Keratinocyte (primary cell): ENCODE measurements at regions not wholly inside any gene's neighbourhood (a gene's known extent, or its start where the extent isn't known, plus 50 kb on each side); places are given as distances from the start of the nearest gene placed in this dataset.

ENCODE experiments used
- EZH2 ChIP-seq: IDR thresholded peaks from one replicate; pipeline ENCODE4 v1.6.1; 2012; ENCODE audit warnings: inconsistent platforms, mild to moderate bottlenecking, low read length, moderate library complexity
- TF ChIP-seq, protein P1 (sequence below), 3 experiments: IDR thresholded peaks in 1 of 3; conservative IDR thresholded peaks in 1 of 3; optimal IDR thresholded peaks in 1 of 3; 2 replicates in 2 of 3; 3 replicates in 1 of 3; pipeline versions ENCODE3 to v1.5.1; 2011; ENCODE audit warnings: low read length in 3 of 3, mild to moderate bottlenecking in 3 of 3, moderate library complexity in 2 of 3, control low read depth in 1 of 3, inconsistent platforms in 1 of 3; ENCODE audit not compliant: insufficient read depth in 2 of 3; ENCODE audit errors: extremely low read depth in 1 of 3

DNA sequence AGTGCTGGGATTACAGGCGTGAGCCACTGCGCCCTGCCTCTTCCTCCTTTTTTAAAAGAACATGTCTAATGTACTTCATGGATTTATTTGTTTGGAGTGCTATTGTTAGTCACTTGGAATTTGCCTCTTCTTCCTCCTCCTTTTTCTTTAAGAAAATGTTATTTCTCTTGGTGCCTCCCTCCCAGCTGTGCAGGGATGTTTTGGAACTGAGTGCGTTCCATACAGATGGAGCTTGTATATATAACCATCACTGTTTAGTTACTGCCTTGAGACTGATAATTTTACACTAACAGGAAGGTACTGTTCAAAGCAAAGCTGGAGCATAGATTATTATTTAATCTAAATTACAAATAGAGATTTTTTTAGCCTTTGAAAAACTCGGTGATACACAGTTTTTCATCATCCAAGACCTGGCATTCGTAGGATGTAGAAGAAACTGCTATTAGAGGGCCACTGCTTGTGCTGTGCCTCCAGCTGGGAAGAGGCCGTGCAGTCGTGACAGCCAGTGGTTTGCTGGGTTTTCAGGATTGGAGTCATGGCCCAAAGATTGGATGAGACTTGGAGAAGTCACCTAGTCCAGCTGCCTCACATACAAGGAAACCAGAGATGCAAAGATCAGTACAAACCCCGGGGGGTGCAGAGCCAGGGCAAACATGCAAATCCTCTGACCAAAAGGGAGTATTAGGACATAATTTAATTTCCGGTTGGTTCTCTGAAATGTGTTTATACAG, 123.1 kb downstream of the PLEKHG1 start:
- TF ChIP-seq, protein P1, sequence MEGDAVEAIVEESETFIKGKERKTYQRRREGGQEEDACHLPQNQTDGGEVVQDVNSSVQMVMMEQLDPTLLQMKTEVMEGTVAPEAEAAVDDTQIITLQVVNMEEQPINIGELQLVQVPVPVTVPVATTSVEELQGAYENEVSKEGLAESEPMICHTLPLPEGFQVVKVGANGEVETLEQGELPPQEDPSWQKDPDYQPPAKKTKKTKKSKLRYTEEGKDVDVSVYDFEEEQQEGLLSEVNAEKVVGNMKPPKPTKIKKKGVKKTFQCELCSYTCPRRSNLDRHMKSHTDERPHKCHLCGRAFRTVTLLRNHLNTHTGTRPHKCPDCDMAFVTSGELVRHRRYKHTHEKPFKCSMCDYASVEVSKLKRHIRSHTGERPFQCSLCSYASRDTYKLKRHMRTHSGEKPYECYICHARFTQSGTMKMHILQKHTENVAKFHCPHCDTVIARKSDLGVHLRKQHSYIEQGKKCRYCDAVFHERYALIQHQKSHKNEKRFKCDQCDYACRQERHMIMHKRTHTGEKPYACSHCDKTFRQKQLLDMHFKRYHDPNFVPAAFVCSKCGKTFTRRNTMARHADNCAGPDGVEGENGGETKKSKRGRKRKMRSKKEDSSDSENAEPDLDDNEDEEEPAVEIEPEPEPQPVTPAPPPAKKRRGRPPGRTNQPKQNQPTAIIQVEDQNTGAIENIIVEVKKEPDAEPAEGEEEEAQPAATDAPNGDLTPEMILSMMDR (optimal IDR thresholded peaks at IDR 0.05 in 1 of 3, IDR thresholded peaks at IDR 0.05 in 1 of 3, conservative IDR thresholded peaks at IDR 0.05 in 1 of 3; ENCODE audit: extremely low read depth in 1 of 3, insufficient read depth in 2 of 3, low read length in 3 of 3): no peak
- no peak for TF ChIP-seq EZH2
